ENCODE measurements at regions not wholly inside any gene's neighbourhood (a gene's known extent, or its start where the extent isn't known, plus 50 kb on each side); places are given as distances from the start of the nearest gene placed in this dataset.

GRCh38 chr2:188091220-188091619 lies 200.5 kb upstream of the GULP1 start:
- TF ChIP-seq CTCF (conservative IDR thresholded peaks at IDR 0.05; ENCODE audit: low read depth, low read length): no peak
- TF ChIP-seq EZH2 (IDR thresholded peaks at IDR 0.05; ENCODE audit: borderline replicate concordance, low read depth, low read length, poor library complexity, severe bottlenecking): no peak

Measured in A673 (cell line).